ENCODE measurements at regions not wholly inside any gene's neighbourhood (a gene's known extent, or its start where the extent isn't known, plus 50 kb on each side); places are given as distances from the start of the nearest gene placed in this dataset.

- TF ChIP-seq CTCF (conservative IDR thresholded peaks at IDR 0.05) (no peak), EZH2 (IDR thresholded peaks at IDR 0.05; ENCODE audit: low read depth) (no peak)
Observed at GRCh38 chr15:29913528-29914135, 91.4 kb upstream of the TJP1 start.
